AG09309 (cell line): ENCODE measurements at regions not wholly inside any gene's neighbourhood (a gene's known extent, or its start where the extent isn't known, plus 50 kb on each side); places are given as distances from the start of the nearest gene placed in this dataset.

Experiments
- DNase-seq: peaks from one replicate; pipeline ENCODE4 v3.0.0-alpha.2; 2010; ENCODE audit warnings: low read depth
- H3K4me3 ChIP-seq: 2 replicates; pipeline ENCODE4 v1.5.1; 2011; ENCODE audit warnings: mild to moderate bottlenecking, low read depth, low read length, moderate library complexity; ENCODE audit not compliant: control insufficient read depth
- TF ChIP-seq, protein P1 (sequence below): IDR thresholded peaks from 2 replicates; pipeline ENCODE4 v1.5.1; 2011; ENCODE audit warnings: mild to moderate bottlenecking, low read depth, low read length, inconsistent platforms; ENCODE audit not compliant: insufficient read depth, control insufficient read depth; ENCODE audit errors: missing control alignments

- TF ChIP-seq, protein P1, sequence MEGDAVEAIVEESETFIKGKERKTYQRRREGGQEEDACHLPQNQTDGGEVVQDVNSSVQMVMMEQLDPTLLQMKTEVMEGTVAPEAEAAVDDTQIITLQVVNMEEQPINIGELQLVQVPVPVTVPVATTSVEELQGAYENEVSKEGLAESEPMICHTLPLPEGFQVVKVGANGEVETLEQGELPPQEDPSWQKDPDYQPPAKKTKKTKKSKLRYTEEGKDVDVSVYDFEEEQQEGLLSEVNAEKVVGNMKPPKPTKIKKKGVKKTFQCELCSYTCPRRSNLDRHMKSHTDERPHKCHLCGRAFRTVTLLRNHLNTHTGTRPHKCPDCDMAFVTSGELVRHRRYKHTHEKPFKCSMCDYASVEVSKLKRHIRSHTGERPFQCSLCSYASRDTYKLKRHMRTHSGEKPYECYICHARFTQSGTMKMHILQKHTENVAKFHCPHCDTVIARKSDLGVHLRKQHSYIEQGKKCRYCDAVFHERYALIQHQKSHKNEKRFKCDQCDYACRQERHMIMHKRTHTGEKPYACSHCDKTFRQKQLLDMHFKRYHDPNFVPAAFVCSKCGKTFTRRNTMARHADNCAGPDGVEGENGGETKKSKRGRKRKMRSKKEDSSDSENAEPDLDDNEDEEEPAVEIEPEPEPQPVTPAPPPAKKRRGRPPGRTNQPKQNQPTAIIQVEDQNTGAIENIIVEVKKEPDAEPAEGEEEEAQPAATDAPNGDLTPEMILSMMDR, result no peak
- H3K4me3 ChIP-seq, result no peak overlapping the region
- DNase-seq, result no peak
Measured at GRCh38 chr4:81562093-81562492, 90.4 kb upstream of the RASGEF1B start.

- no peak overlapping the region for H3K4me3 ChIP-seq
- TF ChIP-seq, protein P1, result no peak
- no peak for DNase-seq
Measured at GRCh38 chr4:81557306-81557705, 85.6 kb upstream of the RASGEF1B start.

DNA sequence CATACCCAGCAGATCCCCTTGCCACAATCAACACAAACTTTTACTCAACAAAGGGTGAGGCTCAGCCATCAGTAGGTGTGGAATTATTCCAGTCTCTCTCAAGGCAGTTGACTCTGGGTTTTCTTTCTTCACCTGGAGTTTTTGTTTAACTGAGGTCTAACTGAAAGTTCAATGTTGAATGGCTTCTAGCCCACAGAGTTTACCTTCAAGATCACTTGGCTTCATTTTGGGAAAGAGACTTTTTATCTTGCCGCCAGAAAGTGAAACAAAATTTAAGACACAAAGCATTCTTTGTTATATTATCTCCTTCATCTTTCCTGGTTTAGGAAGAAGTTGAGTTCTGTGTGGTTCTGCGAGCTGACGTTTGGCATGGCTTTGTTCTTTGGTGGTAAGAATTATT is 83.8 kb upstream of the RASGEF1B start:
- H3K4me3 ChIP-seq, result no peak overlapping the region
- no peak for DNase-seq

DNA sequence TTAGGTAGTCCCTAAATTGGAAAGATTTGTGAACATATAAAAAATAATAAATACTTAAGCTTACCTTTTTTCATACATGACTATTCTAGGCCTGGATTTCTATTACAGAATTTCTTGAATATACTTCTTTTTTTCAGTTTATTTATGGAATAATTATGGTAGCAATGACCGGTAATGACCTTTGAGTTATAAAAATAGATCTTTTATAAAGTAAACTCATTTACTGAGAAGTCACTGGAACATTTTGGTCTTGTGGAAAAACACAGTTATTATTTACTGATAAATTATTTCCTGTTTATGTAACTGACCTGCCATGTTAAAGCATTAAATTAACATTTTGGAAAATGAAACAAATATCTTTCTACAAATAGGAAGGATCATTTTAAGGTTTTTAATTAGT is 80.4 kb upstream of the RASGEF1B start:
- no peak overlapping the region for H3K4me3 ChIP-seq
- TF ChIP-seq, protein P1, result no peak
- DNase-seq, result no peak

More for the DNA sequence above, 83.8 kb upstream of the RASGEF1B start:
- TF ChIP-seq, protein P1, result no peak

- H3K4me3 ChIP-seq, result no peak overlapping the region
- DNase-seq, result no peak
- TF ChIP-seq, protein P1, result no peak
Measured at GRCh38 chr4:81550388-81550859, 78.7 kb upstream of the RASGEF1B start.

- DNase-seq, result no peak
- TF ChIP-seq, protein P1, result no peak
- no peak overlapping the region for H3K4me3 ChIP-seq
Measured at GRCh38 chr4:81549984-81550383, 78.3 kb upstream of the RASGEF1B start.

- DNase-seq, result no peak
- TF ChIP-seq, protein P1, result no peak
- no peak overlapping the region for H3K4me3 ChIP-seq
Measured at GRCh38 chr4:81546777-81547176, 75.1 kb upstream of the RASGEF1B start.
